ENCODE measurements at regions not wholly inside any gene's neighbourhood (a gene's known extent, or its start where the extent isn't known, plus 50 kb on each side); places are given as distances from the start of the nearest gene placed in this dataset.
A peak's percentile ranks its signal among the peaks of the same experiment; 100 is the strongest.

DNA sequence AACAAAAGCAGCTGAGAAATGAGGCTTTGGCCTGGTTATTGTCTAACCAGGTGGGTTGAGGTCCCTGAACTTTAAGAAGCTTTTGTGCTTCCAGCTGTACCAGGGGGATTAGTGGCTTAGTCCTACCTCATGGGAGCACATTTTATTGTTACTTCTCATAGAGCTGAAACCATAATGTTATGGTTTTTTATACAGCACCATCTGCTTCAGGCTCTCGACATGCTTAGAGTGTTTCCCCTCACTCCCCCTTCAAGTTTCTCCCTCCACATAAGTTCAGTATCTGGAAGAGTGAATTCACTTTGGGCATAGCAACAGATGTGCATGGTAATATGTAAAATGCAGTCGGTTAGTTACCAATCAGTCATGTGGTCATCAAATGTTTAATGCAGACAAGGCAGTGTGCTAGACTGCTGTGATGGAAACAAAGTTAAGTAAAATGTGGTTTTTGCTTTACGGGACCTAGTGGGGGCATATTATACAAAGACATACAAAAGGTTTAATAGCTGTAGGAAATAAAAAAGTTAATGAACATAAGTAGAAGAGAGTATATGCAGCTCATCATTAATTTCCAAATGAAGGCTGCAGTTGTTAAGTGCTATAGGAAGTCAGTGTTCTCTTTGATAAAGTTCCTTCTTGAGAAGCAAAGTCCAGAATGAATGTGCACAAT, 95.9 kb upstream of the SPRY4 start:
- Histone ChIP-seq H3K27me3 (ENCODE audit: insufficient read depth, low read length, poor library complexity) (no peaks in the 10 kb centered on the region), H3K4me2 (ENCODE audit: insufficient read depth, low read length) (peak overlapping the region; percentile 25), H3K9ac (ENCODE audit: low read depth, low read length) (peak overlapping the region; percentile 32), H4K20me1 (ENCODE audit: insufficient read depth, low read length) (no peaks in the 10 kb centered on the region), H3K9me3 (ENCODE audit: insufficient read depth, low read length, severe bottlenecking) (no peaks in the 10 kb centered on the region), H3K79me2 (ENCODE audit: insufficient read depth, low read length) (no peaks in the 10 kb centered on the region), H3K4me1 (ENCODE audit: insufficient read depth, low read length) (peaks cover 64% of the 10 kb centered on the region), H3K4me3 (ENCODE audit: low read depth in 1 of 2, low read length in 2 of 2) (no peak overlapping the region), H3K36me3 (ENCODE audit: insufficient read depth, low read length) (no peaks in the 10 kb centered on the region), H2AFZ (ENCODE audit: low read depth, low read length) (no peak overlapping the region), H3K27ac (ENCODE audit: low read length) (peak overlapping the region; percentile 86)
- TF ChIP-seq, protein P1, sequence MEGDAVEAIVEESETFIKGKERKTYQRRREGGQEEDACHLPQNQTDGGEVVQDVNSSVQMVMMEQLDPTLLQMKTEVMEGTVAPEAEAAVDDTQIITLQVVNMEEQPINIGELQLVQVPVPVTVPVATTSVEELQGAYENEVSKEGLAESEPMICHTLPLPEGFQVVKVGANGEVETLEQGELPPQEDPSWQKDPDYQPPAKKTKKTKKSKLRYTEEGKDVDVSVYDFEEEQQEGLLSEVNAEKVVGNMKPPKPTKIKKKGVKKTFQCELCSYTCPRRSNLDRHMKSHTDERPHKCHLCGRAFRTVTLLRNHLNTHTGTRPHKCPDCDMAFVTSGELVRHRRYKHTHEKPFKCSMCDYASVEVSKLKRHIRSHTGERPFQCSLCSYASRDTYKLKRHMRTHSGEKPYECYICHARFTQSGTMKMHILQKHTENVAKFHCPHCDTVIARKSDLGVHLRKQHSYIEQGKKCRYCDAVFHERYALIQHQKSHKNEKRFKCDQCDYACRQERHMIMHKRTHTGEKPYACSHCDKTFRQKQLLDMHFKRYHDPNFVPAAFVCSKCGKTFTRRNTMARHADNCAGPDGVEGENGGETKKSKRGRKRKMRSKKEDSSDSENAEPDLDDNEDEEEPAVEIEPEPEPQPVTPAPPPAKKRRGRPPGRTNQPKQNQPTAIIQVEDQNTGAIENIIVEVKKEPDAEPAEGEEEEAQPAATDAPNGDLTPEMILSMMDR (IDR thresholded peaks at IDR 0.05; ENCODE audit: borderline replicate concordance, extremely low read depth, low read length, poor library complexity, severe bottlenecking) = peak; percentile 16
- TF ChIP-seq EZH2 (IDR thresholded peaks at IDR 0.05; ENCODE audit: borderline replicate concordance, low read depth, low read length, severe bottlenecking) = no peak
- DNase-seq (peak; percentile 61), ATAC-seq (ENCODE audit: insufficient read depth, low read depth) (peak; percentile 77)

DNA sequence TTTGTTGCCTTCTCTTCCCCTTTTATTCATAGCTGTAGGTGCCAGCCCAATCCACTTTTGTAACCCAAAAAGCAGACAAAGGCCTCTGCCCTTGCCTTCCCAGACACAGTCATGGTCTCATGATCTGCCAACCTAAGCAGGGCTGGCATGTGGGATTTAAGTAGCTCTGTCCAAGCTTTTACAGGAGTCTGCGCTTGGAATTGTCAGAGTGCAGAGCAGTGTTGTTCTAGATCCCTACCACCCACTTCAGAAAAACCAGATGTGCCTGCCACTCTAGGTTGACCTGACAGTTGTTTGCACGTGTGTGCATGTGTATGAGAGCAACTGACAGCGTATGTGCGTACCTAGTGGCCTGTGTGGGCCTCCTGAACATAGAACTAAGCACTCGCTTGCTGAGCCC, 87.8 kb upstream of the SPRY4 start:
- no peak for ATAC-seq (ENCODE audit: insufficient read depth, low read depth)
- Histone ChIP-seq H3K36me3 (ENCODE audit: insufficient read depth, low read length) (no peaks in the 10 kb centered on the region), H4K20me1 (ENCODE audit: insufficient read depth, low read length) (no peaks in the 10 kb centered on the region)

DNA sequence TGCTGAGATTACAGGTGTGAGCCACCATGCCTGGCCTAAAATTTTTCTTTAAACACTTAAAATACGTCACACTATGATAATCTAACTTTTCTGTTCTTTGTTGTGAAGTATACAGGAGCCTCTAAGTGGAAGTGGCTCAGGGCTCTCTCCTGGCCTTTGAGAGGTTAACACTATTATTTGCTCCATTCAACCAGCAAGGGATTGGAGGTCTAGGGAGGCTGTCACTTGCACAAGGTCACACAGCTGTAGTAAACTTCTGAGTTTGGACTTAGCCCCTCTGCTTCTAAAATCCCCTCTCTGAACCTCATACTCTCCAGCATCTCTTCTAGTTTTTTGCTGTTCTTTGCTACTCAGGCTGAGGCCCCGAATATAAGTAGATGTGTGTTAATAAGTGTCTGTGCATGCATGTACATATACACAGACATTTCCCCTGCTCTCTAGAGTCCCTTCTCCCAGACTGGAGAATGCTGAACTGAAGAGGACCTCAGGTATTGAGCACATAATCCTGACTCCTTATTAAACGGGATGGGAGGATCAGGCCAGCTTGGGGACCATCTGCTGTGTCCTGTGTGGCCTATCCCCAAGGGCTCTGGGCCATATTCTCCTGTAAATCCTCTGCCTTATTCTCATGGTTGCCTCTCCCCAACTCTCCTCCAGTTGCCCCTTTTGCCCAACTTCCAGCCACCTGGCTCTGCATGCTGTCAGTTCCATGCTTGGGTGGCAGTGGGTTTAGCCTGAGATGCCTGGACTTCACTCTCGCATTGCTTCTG, 87.0 kb upstream of the SPRY4 start:
- TF ChIP-seq, protein P1 (IDR thresholded peaks at IDR 0.05; ENCODE audit: borderline replicate concordance, extremely low read depth, low read length, poor library complexity, severe bottlenecking) = no peak
- TF ChIP-seq EZH2 (IDR thresholded peaks at IDR 0.05; ENCODE audit: borderline replicate concordance, low read depth, low read length, severe bottlenecking) = no peak
- Histone ChIP-seq H3K4me1 (ENCODE audit: insufficient read depth, low read length) (no peaks in the 10 kb centered on the region), H3K79me2 (ENCODE audit: insufficient read depth, low read length) (no peaks in the 10 kb centered on the region), H3K4me3 (ENCODE audit: low read depth in 1 of 2, low read length in 2 of 2) (no peak overlapping the region), H3K27ac (ENCODE audit: low read length) (no peak overlapping the region; the same call in 1 of the 2 replicates), H3K36me3 (ENCODE audit: insufficient read depth, low read length) (no peaks in the 10 kb centered on the region), H3K27me3 (ENCODE audit: insufficient read depth, low read length, poor library complexity) (no peaks in the 10 kb centered on the region), H3K4me2 (ENCODE audit: insufficient read depth, low read length) (no peak overlapping the region), H4K20me1 (ENCODE audit: insufficient read depth, low read length) (no peaks in the 10 kb centered on the region), H2AFZ (ENCODE audit: low read depth, low read length) (no peak overlapping the region), H3K9ac (ENCODE audit: low read depth, low read length) (no peak overlapping the region), H3K9me3 (ENCODE audit: insufficient read depth, low read length, severe bottlenecking) (no peaks in the 10 kb centered on the region)
- ATAC-seq (ENCODE audit: insufficient read depth, low read depth) (no peak), DNase-seq (no peak)

More for the DNA sequence above, 87.8 kb upstream of the SPRY4 start:
- Histone ChIP-seq H3K4me3 (ENCODE audit: low read depth in 1 of 2, low read length in 2 of 2) (no peak overlapping the region), H3K27me3 (ENCODE audit: insufficient read depth, low read length, poor library complexity) (no peaks in the 10 kb centered on the region), H3K4me1 (ENCODE audit: insufficient read depth, low read length) (no peaks in the 10 kb centered on the region), H3K4me2 (ENCODE audit: insufficient read depth, low read length) (no peak overlapping the region), H3K79me2 (ENCODE audit: insufficient read depth, low read length) (no peaks in the 10 kb centered on the region), H3K9ac (ENCODE audit: low read depth, low read length) (no peak overlapping the region), H3K27ac (ENCODE audit: low read length) (no peak overlapping the region), H3K9me3 (ENCODE audit: insufficient read depth, low read length, severe bottlenecking) (no peaks in the 10 kb centered on the region), H2AFZ (ENCODE audit: low read depth, low read length) (no peak overlapping the region)
- TF ChIP-seq, protein P1 (IDR thresholded peaks at IDR 0.05; ENCODE audit: borderline replicate concordance, extremely low read depth, low read length, poor library complexity, severe bottlenecking) = no peak
- TF ChIP-seq EZH2 (IDR thresholded peaks at IDR 0.05; ENCODE audit: borderline replicate concordance, low read depth, low read length, severe bottlenecking) = no peak
- no peak for DNase-seq
